ENCODE measurements at regions not wholly inside any gene's neighbourhood (a gene's known extent, or its start where the extent isn't known, plus 50 kb on each side); places are given as distances from the start of the nearest gene placed in this dataset.

- TF ChIP-seq, protein P1, sequence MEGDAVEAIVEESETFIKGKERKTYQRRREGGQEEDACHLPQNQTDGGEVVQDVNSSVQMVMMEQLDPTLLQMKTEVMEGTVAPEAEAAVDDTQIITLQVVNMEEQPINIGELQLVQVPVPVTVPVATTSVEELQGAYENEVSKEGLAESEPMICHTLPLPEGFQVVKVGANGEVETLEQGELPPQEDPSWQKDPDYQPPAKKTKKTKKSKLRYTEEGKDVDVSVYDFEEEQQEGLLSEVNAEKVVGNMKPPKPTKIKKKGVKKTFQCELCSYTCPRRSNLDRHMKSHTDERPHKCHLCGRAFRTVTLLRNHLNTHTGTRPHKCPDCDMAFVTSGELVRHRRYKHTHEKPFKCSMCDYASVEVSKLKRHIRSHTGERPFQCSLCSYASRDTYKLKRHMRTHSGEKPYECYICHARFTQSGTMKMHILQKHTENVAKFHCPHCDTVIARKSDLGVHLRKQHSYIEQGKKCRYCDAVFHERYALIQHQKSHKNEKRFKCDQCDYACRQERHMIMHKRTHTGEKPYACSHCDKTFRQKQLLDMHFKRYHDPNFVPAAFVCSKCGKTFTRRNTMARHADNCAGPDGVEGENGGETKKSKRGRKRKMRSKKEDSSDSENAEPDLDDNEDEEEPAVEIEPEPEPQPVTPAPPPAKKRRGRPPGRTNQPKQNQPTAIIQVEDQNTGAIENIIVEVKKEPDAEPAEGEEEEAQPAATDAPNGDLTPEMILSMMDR (IDR thresholded peaks at IDR 0.05 in 4 of 5, conservative IDR thresholded peaks at IDR 0.05 in 1 of 5) = no peak
- no peak for TF ChIP-seq POLR2A (IDR thresholded peaks at IDR 0.05)
Observed at GRCh38 chr20:16637797-16638196, 64.5 kb upstream of the KIF16B start.
